H1 (cell line): ENCODE measurements at regions not wholly inside any gene's neighbourhood (a gene's known extent, or its start where the extent isn't known, plus 50 kb on each side); places are given as distances from the start of the nearest gene placed in this dataset.

Source experiments
- CTCF ChIA-PET: fragments of 300-600 bp; sonication (Branson Sonifier 250); formaldehyde crosslinking; loops from one replicate; lab custom pipeline; 2021; ENCODE audit not compliant: partially characterized antibody; lab: Charles Lee
- POLR2A ChIA-PET: fragments of 300-600 bp; sonication (Branson Sonifier 250); formaldehyde crosslinking; loops from one replicate; lab custom pipeline; 2021; ENCODE audit warnings: inconsistent platforms; ENCODE audit not compliant: partially characterized antibody; lab: Charles Lee
- DNase-seq, 2 experiments: peaks; one replicate each; pipeline versions ENCODE4 v3.0.0 to v3.0.0-alpha.2; 2010 to 2022; ENCODE audit warnings: low spot score in 2 of 2, low read depth in 1 of 2, mixed read lengths in 1 of 2
- FAIRE-seq: peaks from 2 replicates; lab custom pipeline; 2011; peaks lifted over from hg19 to GRCh38; lab: Jason Lieb, UNC
- H2AFZ ChIP-seq: 2 replicates; pipeline ENCODE4 v1.8.1; 2012; ENCODE audit warnings: low read length, inconsistent platforms
- H2AK5ac ChIP-seq: 2 replicates; pipeline ENCODE4 v1.6.1; 2013; ENCODE audit warnings: low read depth, low read length
- H2BK120ac ChIP-seq: replicated peaks from 2 replicates; pipeline ENCODE3; 2013; ENCODE audit warnings: low read depth, low read length, inconsistent platforms
- H2BK12ac ChIP-seq: 2 replicates; pipeline ENCODE4 v1.6.1; 2013; ENCODE audit warnings: low read depth, low read length
- H2BK15ac ChIP-seq: 2 replicates; pipeline ENCODE4 v1.6.1; 2013; ENCODE audit warnings: low read length
- H2BK20ac ChIP-seq: 2 replicates; pipeline ENCODE4 v1.6.1; 2013; ENCODE audit warnings: low read length
- H2BK5ac ChIP-seq: 2 replicates; pipeline ENCODE4 v1.6.1; 2013; ENCODE audit warnings: low read depth, low read length
- H3K14ac ChIP-seq: 2 replicates; pipeline ENCODE4 v1.6.1; 2013; ENCODE audit warnings: inconsistent platforms; ENCODE audit not compliant: insufficient read length
- H3K18ac ChIP-seq: 2 replicates; pipeline ENCODE4 v1.6.1; 2013; ENCODE audit warnings: low read length; ENCODE audit errors: extremely low read depth
- H3K23ac ChIP-seq: 2 replicates; pipeline ENCODE4 v1.6.1; 2013; ENCODE audit warnings: inconsistent platforms; ENCODE audit not compliant: insufficient read length
- H3K23me2 ChIP-seq: 2 replicates; pipeline ENCODE4 v1.6.1; 2013; ENCODE audit warnings: low read depth, low read length
- H3K27ac ChIP-seq: 2 replicates; pipeline ENCODE4 v1.6.1; 2011; ENCODE audit warnings: low read depth, low read length, inconsistent platforms
- H3K27me3 ChIP-seq, 4 experiments: replicated peaks in 1 of 4; 1 replicate in 1 of 4; 2 replicates in 3 of 4; pipeline versions ENCODE4 v1.6.1 to v1.8.1; 2011 to 2013; ENCODE audit warnings: low read length in 3 of 4, mild to moderate bottlenecking in 3 of 4, inconsistent platforms in 2 of 4, mixed read lengths in 2 of 4, moderate library complexity in 1 of 4; ENCODE audit not compliant: control insufficient read depth in 3 of 4, insufficient read depth in 3 of 4; ENCODE audit errors: extremely low read depth in 1 of 4
- H3K36me3 ChIP-seq, 4 experiments: 2 replicates each; pipeline versions ENCODE4 v1.6.1 to v1.8.1; 2011 to 2013; ENCODE audit warnings: mild to moderate bottlenecking in 4 of 4, low read length in 3 of 4, moderate library complexity in 2 of 4, control low read depth in 1 of 4, inconsistent platforms in 1 of 4; ENCODE audit not compliant: insufficient read depth in 4 of 4, control insufficient read depth in 2 of 4
- H3K4ac ChIP-seq: replicated peaks from 2 replicates; pipeline ENCODE3; 2013; ENCODE audit warnings: low read length, low read depth, mixed read lengths, inconsistent platforms; ENCODE audit not compliant: insufficient read length
- H3K4me1 ChIP-seq, 4 experiments: replicated peaks in 1 of 4; 1 replicate in 1 of 4; 2 replicates in 3 of 4; pipeline versions ENCODE4 v1.6.1 to v1.8.1; 2011 to 2013; ENCODE audit warnings: low read length in 3 of 4, inconsistent platforms in 2 of 4, mixed read lengths in 1 of 4; ENCODE audit not compliant: insufficient read depth in 4 of 4, control insufficient read depth in 3 of 4
- H3K4me2 ChIP-seq, 2 experiments: 2 replicates each; pipeline versions ENCODE4 v1.6.1 to v1.8.1; 2011 to 2013; ENCODE audit warnings: low read depth in 2 of 2, low read length in 2 of 2, control low read depth in 1 of 2, inconsistent platforms in 1 of 2, mild to moderate bottlenecking in 1 of 2; ENCODE audit not compliant: insufficient read depth in 1 of 2
- H3K4me3 ChIP-seq, 4 experiments: fragments of 200-600, 300-600 bp in 1 of 4; sonication (generic), shearing (Covaris generic), sonication (Bioruptor Twin) in 1 of 4; 2 replicates each; pipeline versions ENCODE4 v1.5.1 to v1.8.1; 2011 to 2016; ENCODE audit warnings: low read length in 4 of 4, low read depth in 3 of 4, control low read depth in 2 of 4, inconsistent platforms in 2 of 4, mild to moderate bottlenecking in 2 of 4, mixed read lengths in 1 of 4, moderate library complexity in 1 of 4; ENCODE audit not compliant: insufficient read depth in 2 of 4; ENCODE audit errors: extremely low read depth in 1 of 4
- H3K56ac ChIP-seq: replicated peaks from 2 replicates; pipeline ENCODE3; 2013; ENCODE audit warnings: low read depth, mild to moderate bottlenecking, mixed read lengths, low read length, inconsistent platforms; ENCODE audit not compliant: insufficient read length
- H3K79me1 ChIP-seq: 2 replicates; pipeline ENCODE4 v1.6.1; 2013; ENCODE audit warnings: low read depth, low read length, control low read depth
- H3K79me2 ChIP-seq, 2 experiments: 2 replicates each; pipeline versions ENCODE4 v1.6.1 to v1.8.1; 2012 to 2013; ENCODE audit warnings: low read length in 2 of 2, mild to moderate bottlenecking in 2 of 2, inconsistent platforms in 1 of 2; ENCODE audit not compliant: insufficient read depth in 2 of 2, control insufficient read depth in 1 of 2
- H3K9ac ChIP-seq, 4 experiments: replicated peaks in 1 of 4; 1 replicate in 1 of 4; 2 replicates in 3 of 4; pipeline versions ENCODE4 v1.6.1 to v1.8.1; 2011 to 2013; ENCODE audit warnings: low read depth in 3 of 4, low read length in 3 of 4, control low read depth in 2 of 4, mild to moderate bottlenecking in 2 of 4, moderate library complexity in 2 of 4, inconsistent platforms in 1 of 4; ENCODE audit errors: extremely low read depth in 1 of 4
- H3K9me3 ChIP-seq, 2 experiments: 2 replicates each; pipeline versions ENCODE4 v1.6.1 to v1.8.1; 2012 to 2013; ENCODE audit warnings: mild to moderate bottlenecking in 2 of 2, moderate library complexity in 2 of 2, control low read depth in 1 of 2, inconsistent platforms in 1 of 2, low read depth in 1 of 2, low read length in 1 of 2, mixed read lengths in 1 of 2; ENCODE audit not compliant: insufficient read depth in 2 of 2
- H4K20me1 ChIP-seq, 2 experiments: replicated peaks in 1 of 2; 2 replicates each; pipeline versions ENCODE3 to v1.8.1; 2011 to 2013; ENCODE audit warnings: inconsistent platforms in 2 of 2, low read length in 2 of 2, mild to moderate bottlenecking in 1 of 2; ENCODE audit not compliant: insufficient read depth in 2 of 2, control insufficient read depth in 1 of 2
- H4K5ac ChIP-seq: 2 replicates; pipeline ENCODE4 v1.6.1; 2013; ENCODE audit warnings: low read length, low read depth, mixed read lengths, inconsistent platforms; ENCODE audit not compliant: insufficient read length
- H4K8ac ChIP-seq: 2 replicates; pipeline ENCODE4 v1.8.0; 2013; ENCODE audit warnings: mild to moderate bottlenecking, moderate library complexity, low read length, inconsistent platforms; ENCODE audit not compliant: insufficient read depth; ENCODE audit errors: extremely low read depth
- H4K91ac ChIP-seq: replicated peaks from 2 replicates; pipeline ENCODE3; 2013; ENCODE audit warnings: low read length, mixed read lengths, inconsistent platforms; ENCODE audit not compliant: insufficient read length
- CEBPB ChIP-seq: IDR thresholded peaks from 2 replicates; pipeline ENCODE4 v1.6.1; 2012; ENCODE audit warnings: low read depth, low read length
- JUN ChIP-seq: IDR thresholded peaks from 2 replicates; pipeline ENCODE4 v1.6.1; 2011; ENCODE audit warnings: low read depth, mild to moderate bottlenecking, improper control_type of control experiment, low read length
- JUND ChIP-seq: IDR thresholded peaks from 2 replicates; pipeline ENCODE4 v1.6.1; 2011; ENCODE audit warnings: mild to moderate bottlenecking, improper control_type of control experiment, low read length
- KDM1A ChIP-seq: fragments of 200-600, 300-600 bp; sonication (generic); IDR thresholded peaks from 2 replicates; pipeline ENCODE4 v1.7.1; 2016; ENCODE audit warnings: mild to moderate bottlenecking, low read length, borderline replicate concordance
- NANOG ChIP-seq: IDR thresholded peaks from 2 replicates; pipeline ENCODE4 v1.6.1; 2011; ENCODE audit warnings: low read length, low read depth, mild to moderate bottlenecking, inconsistent platforms; ENCODE audit not compliant: insufficient read depth, poor library complexity, severe bottlenecking
- NRF1 ChIP-seq: IDR thresholded peaks from 2 replicates; pipeline ENCODE4 v1.6.1; 2011; ENCODE audit warnings: mild to moderate bottlenecking, low read depth, low read length, improper control_type of control experiment
- SAP30 ChIP-seq: fragments of 300-600 bp; sonication (generic); IDR thresholded peaks from 2 replicates; pipeline ENCODE4 v1.7.1; 2012; ENCODE audit warnings: low read length, moderate library complexity, mild to moderate bottlenecking, inconsistent platforms; ENCODE audit not compliant: insufficient read depth, insufficient replicate concordance
- SUZ12 ChIP-seq: fragments of 200-600 bp; sonication (generic); IDR thresholded peaks from 2 replicates; pipeline ENCODE4 v1.6.1; 2012; ENCODE audit warnings: mild to moderate bottlenecking, inconsistent platforms, low read length, moderate library complexity, mixed read lengths
- WGBS, 2 experiments: shearing (Covaris generic) in 1 of 2; methylation state at CpG; one replicate each; pipeline versions ENCODE4 v1.1.6 to v1.1.7; 2013 to 2015; ENCODE audit warnings: low lambda C conversion rate in 2 of 2, mixed read lengths in 2 of 2, inconsistent platforms in 1 of 2, low coverage in 1 of 2, missing lambda C conversion rate in 1 of 2; ENCODE audit not compliant: insufficient replicate concordance in 2 of 2, insufficient coverage in 1 of 2, insufficient read length in 1 of 2; ENCODE audit errors: extremely low coverage in 1 of 2, missing lambda C conversion rate in 1 of 2; 5-methylcytosine and 5-hydroxymethylcytosine counted together

DNA sequence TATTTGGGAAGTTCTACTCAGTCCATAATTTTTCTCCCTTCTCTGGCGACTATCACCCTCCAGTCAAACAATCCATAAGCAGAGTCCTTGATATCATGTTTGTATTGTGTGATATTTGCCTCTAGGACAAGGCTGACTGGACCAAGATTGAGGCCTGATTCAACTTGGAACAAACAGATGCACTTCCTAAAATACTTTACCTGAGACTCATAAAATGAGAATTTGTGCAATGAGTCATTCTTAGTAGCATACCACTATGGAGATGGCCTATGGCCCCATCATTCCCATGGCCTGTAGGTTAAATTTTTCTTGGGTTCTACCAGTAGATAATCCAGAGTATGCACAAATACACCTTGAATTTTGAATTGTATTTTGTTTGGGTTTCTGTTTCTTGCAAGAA is 74.2 kb upstream of the DMD start:
- Histone ChIP-seq H3K4me1 (no peaks in the 10 kb centered on the region), H3K79me1 (no peaks in the 10 kb centered on the region), H2BK5ac (no peak overlapping the region), H3K79me2 (no peaks in the 10 kb centered on the region), H3K9me3 (no peaks in the 10 kb centered on the region), H3K36me3 (no peaks in the 10 kb centered on the region), H4K20me1 (no peaks in the 10 kb centered on the region), H3K9ac (no peak overlapping the region), H3K27me3 (no peaks in the 10 kb centered on the region), H3K23ac (no peak overlapping the region), H3K4me3 (no peak overlapping the region), H4K8ac (no peak overlapping the region), H3K18ac (no peak overlapping the region), H4K91ac (no peak overlapping the region), H3K4ac (no peak overlapping the region), H3K23me2 (no peaks in the 10 kb centered on the region), H3K27ac (no peak overlapping the region), H4K5ac (no peak overlapping the region), H2BK20ac (no peak overlapping the region), H3K56ac (no peak overlapping the region), H2BK12ac (no peak overlapping the region), H2AK5ac (no peak overlapping the region), H2AFZ (no peak overlapping the region), H3K4me2 (no peak overlapping the region), H3K14ac (no peak overlapping the region), H2BK15ac (no peak overlapping the region), H2BK120ac (no peak overlapping the region)
- FAIRE-seq (no peak), DNase-seq (no peak)
- WGBS, 2 experiments: 79% methylated on average over 1 of the region's 1 CpG; no CpG with 5 or more reads in 1 of the 2 experiments
- POLR2A ChIA-PET: no interaction called here
- CTCF ChIA-PET: no interaction called here
- no peak for TF ChIP-seq JUND
- TF ChIP-seq NANOG: no peak
- no peak for TF ChIP-seq CEBPB
- no peak for TF ChIP-seq KDM1A
- TF ChIP-seq SAP30: no peak
- TF ChIP-seq SUZ12: no peak
- no peak for TF ChIP-seq NRF1
- TF ChIP-seq JUN: no peak
